ENCODE measurements at regions not wholly inside any gene's neighbourhood (a gene's known extent, or its start where the extent isn't known, plus 50 kb on each side); places are given as distances from the start of the nearest gene placed in this dataset.

DNA sequence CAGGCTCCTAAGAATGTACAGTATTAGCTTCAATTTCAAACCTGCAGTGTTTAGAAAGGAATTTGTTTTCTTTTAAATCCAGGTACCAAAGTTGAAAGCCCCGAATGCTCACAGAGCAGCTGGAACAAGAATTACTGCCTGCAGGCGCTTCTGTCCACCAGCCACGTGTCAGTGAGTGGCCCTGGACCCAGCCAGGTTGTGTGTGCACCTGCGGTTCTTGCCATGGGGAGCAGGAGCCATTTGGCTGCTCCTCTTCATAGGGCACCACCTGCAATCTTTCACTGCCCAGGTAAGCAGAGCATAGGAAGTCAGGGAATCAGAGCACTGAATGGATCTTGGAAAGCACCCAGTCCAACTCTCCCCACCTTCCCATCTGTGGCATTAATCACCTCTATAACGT, 79.5 kb upstream of the PIP5K1B start:
- CTCF ChIA-PET (ENCODE audit: partially characterized antibody): no interaction called here
- Histone ChIP-seq H3K9ac (replicated peaks in 1 of 4; ENCODE audit: extremely low read depth in 1 of 4, low read depth in 3 of 4, low read length in 3 of 4) (no peak overlapping the region), H3K23me2 (ENCODE audit: low read depth, low read length) (no peaks in the 10 kb centered on the region; the same call in 1 of the 2 replicates), H2AK5ac (ENCODE audit: low read depth, low read length) (no peak overlapping the region), H3K4ac (replicated peaks; ENCODE audit: insufficient read length, low read depth, low read length) (no peak overlapping the region), H4K5ac (ENCODE audit: insufficient read length, low read depth, low read length) (no peak overlapping the region), H3K56ac (replicated peaks; ENCODE audit: insufficient read length, low read depth, low read length) (no peak overlapping the region), H3K79me2 (ENCODE audit: control insufficient read depth in 1 of 2, insufficient read depth in 2 of 2, low read length in 2 of 2) (no peaks in the 10 kb centered on the region), H3K14ac (ENCODE audit: insufficient read length) (no peak overlapping the region), H4K8ac (ENCODE audit: extremely low read depth, insufficient read depth, low read length) (no peak overlapping the region), H3K4me3 (ENCODE audit: extremely low read depth in 1 of 4, insufficient read depth in 2 of 4, low read depth in 3 of 4, low read length in 4 of 4) (no peak overlapping the region), H4K20me1 (replicated peaks in 1 of 2; ENCODE audit: control insufficient read depth in 1 of 2, insufficient read depth in 2 of 2, low read length in 2 of 2) (no peaks in the 10 kb centered on the region), H2BK20ac (ENCODE audit: low read length) (no peak overlapping the region), H2BK15ac (ENCODE audit: low read length) (no peak overlapping the region), H3K27ac (ENCODE audit: low read depth, low read length) (no peak overlapping the region), H3K27me3 (replicated peaks in 1 of 4; ENCODE audit: control insufficient read depth in 3 of 4, extremely low read depth in 1 of 4, insufficient read depth in 3 of 4, low read length in 3 of 4) (no peaks in the 10 kb centered on the region), H3K23ac (ENCODE audit: insufficient read length) (no peak overlapping the region), H4K91ac (replicated peaks; ENCODE audit: insufficient read length, low read length) (no peak overlapping the region), H3K79me1 (ENCODE audit: low read depth, low read length) (no peaks in the 10 kb centered on the region), H2AFZ (ENCODE audit: low read length) (no peak overlapping the region), H3K9me3 (ENCODE audit: insufficient read depth in 2 of 2, low read depth in 1 of 2, low read length in 1 of 2) (no peaks in the 10 kb centered on the region), H2BK12ac (ENCODE audit: low read depth, low read length) (no peak overlapping the region), H2BK120ac (replicated peaks; ENCODE audit: low read depth, low read length) (no peak overlapping the region), H3K36me3 (ENCODE audit: control insufficient read depth in 2 of 4, insufficient read depth in 4 of 4, low read length in 3 of 4) (no peaks in the 10 kb centered on the region), H3K4me2 (ENCODE audit: insufficient read depth in 1 of 2, low read depth in 2 of 2, low read length in 2 of 2) (no peak overlapping the region), H3K4me1 (replicated peaks in 1 of 4; ENCODE audit: control insufficient read depth in 3 of 4, insufficient read depth in 4 of 4, low read length in 3 of 4) (no peaks in the 10 kb centered on the region), H3K18ac (ENCODE audit: extremely low read depth, low read length) (no peak overlapping the region), H2BK5ac (ENCODE audit: low read depth, low read length) (no peak overlapping the region)
- FAIRE-seq (no peak), DNase-seq (ENCODE audit: low read depth in 1 of 2, low spot score in 2 of 2) (no peak)
- POLR2A ChIA-PET (ENCODE audit: partially characterized antibody): interaction anchor here (0.6 kb wide), 1 partner anchor 253 kb away, joined by 3 read pairs; no protein-coding TSS in a partner anchor
- TF ChIP-seq TAF1 (IDR thresholded peaks at IDR 0.05; ENCODE audit: low read depth, low read length) (no peak), FOSL1 (IDR thresholded peaks at IDR 0.05; ENCODE audit: insufficient read depth, low read depth, low read length) (no peak), TBP (IDR thresholded peaks at IDR 0.05; ENCODE audit: low read depth, low read length) (no peak), TAF7 (optimal IDR thresholded peaks at IDR 0.05; ENCODE audit: borderline replicate concordance, low read depth, low read length) (no peak), EZH2 (IDR thresholded peaks at IDR 0.05; ENCODE audit: low read depth, low read length, severe bottlenecking) (no peak), SRF (IDR thresholded peaks at IDR 0.05; ENCODE audit: low read depth, low read length) (no peak), RNF2 (IDR thresholded peaks at IDR 0.05; ENCODE audit: borderline replicate concordance, low read depth, low read length, missing control alignments, poor library complexity, severe bottlenecking) (no peak), YY1 (IDR thresholded peaks at IDR 0.05; ENCODE audit: low read depth, low read length) (no peak), BACH1 (IDR thresholded peaks at IDR 0.05; ENCODE audit: low read length) (no peak)
- TF ChIP-seq, protein P1, sequence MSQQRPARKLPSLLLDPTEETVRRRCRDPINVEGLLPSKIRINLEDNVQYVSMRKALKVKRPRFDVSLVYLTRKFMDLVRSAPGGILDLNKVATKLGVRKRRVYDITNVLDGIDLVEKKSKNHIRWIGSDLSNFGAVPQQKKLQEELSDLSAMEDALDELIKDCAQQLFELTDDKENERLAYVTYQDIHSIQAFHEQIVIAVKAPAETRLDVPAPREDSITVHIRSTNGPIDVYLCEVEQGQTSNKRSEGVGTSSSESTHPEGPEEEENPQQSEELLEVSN (IDR thresholded peaks at IDR 0.05): no peak
- 85% methylated on average over 5 of the region's 5 CpGs; no CpG with 5 or more reads in 1 of the 2 experiments for WGBS, 2 experiments (ENCODE audit: extremely low coverage in 1 of 2, insufficient coverage in 1 of 2, insufficient read length in 1 of 2, insufficient replicate concordance in 2 of 2, low coverage in 1 of 2, low lambda C conversion rate in 2 of 2, missing lambda C conversion rate in 1 of 2)
